H9 (cell line): ENCODE measurements at regions not wholly inside any gene's neighbourhood (a gene's known extent, or its start where the extent isn't known, plus 50 kb on each side); places are given as distances from the start of the nearest gene placed in this dataset.

ENCODE experiments used
- DNase-seq: peaks from one replicate; pipeline ENCODE4 v3.0.0-alpha.2; 2017
- H2AFZ ChIP-seq: one replicate; pipeline ENCODE4 v1.6.1; 2013; ENCODE audit warnings: mild to moderate bottlenecking, low read length, control low read depth, moderate library complexity
- H2AK5ac ChIP-seq: 2 replicates; pipeline ENCODE4 v1.6.1; 2013; ENCODE audit warnings: low read length, control low read depth, mixed read lengths; ENCODE audit not compliant: insufficient read length
- H2BK120ac ChIP-seq: one replicate; pipeline ENCODE4 v1.6.1; 2013; ENCODE audit warnings: low read depth, mild to moderate bottlenecking, low read length, control low read depth, inconsistent platforms; ENCODE audit not compliant: poor library complexity, severe bottlenecking
- H2BK12ac ChIP-seq: 2 replicates; pipeline ENCODE4 v1.6.1; 2013; ENCODE audit warnings: low read length, control low read depth, mixed read lengths, low read depth; ENCODE audit not compliant: insufficient read length
- H2BK15ac ChIP-seq: 2 replicates; pipeline ENCODE4 v1.6.1; 2013; ENCODE audit warnings: low read depth, low read length, control low read depth
- H2BK20ac ChIP-seq: one replicate; pipeline ENCODE4 v1.6.1; 2013; ENCODE audit warnings: low read depth, mild to moderate bottlenecking, low read length, control low read depth, inconsistent platforms; ENCODE audit not compliant: poor library complexity, severe bottlenecking
- H2BK5ac ChIP-seq: 2 replicates; pipeline ENCODE4 v1.6.1; 2013; ENCODE audit warnings: low read length, control low read depth, mixed read lengths; ENCODE audit not compliant: insufficient read length
- H3K14ac ChIP-seq: 2 replicates; pipeline ENCODE4 v1.6.1; 2013; ENCODE audit warnings: low read length, control low read depth; ENCODE audit not compliant: insufficient read depth
- H3K18ac ChIP-seq: 2 replicates; pipeline ENCODE4 v1.6.1; 2013; ENCODE audit warnings: low read depth, mild to moderate bottlenecking, mixed read lengths, low read length, control low read depth; ENCODE audit not compliant: insufficient read length
- H3K23ac ChIP-seq: 2 replicates; pipeline ENCODE4 v1.6.1; 2013; ENCODE audit warnings: low read length, control low read depth, mixed read lengths, low read depth; ENCODE audit not compliant: insufficient read length
- H3K23me2 ChIP-seq: 2 replicates; pipeline ENCODE4 v1.6.1; 2013; ENCODE audit warnings: low read depth, mild to moderate bottlenecking, mixed read lengths, low read length, control low read depth; ENCODE audit not compliant: insufficient read length, poor library complexity, severe bottlenecking
- H3K27ac ChIP-seq: 2 replicates; pipeline ENCODE4 v1.5.1; 2013; ENCODE audit warnings: low read length, control low read depth, mixed read lengths, low read depth; ENCODE audit not compliant: insufficient read length
- H3K27me3 ChIP-seq: 2 replicates; pipeline ENCODE4 v1.6.1; 2013; ENCODE audit warnings: low read length, control low read depth, inconsistent platforms; ENCODE audit not compliant: insufficient read depth
- H3K4ac ChIP-seq: 2 replicates; pipeline ENCODE4 v1.6.1; 2013; ENCODE audit warnings: low read depth, mild to moderate bottlenecking, control low read depth, inconsistent platforms, low read length, moderate library complexity
- H3K4me1 ChIP-seq: 2 replicates; pipeline ENCODE4 v1.6.1; 2013; ENCODE audit warnings: low read length, control low read depth, inconsistent platforms; ENCODE audit not compliant: insufficient read depth
- H3K4me2 ChIP-seq: 2 replicates; pipeline ENCODE4 v1.6.1; 2013; ENCODE audit warnings: low read length, control low read depth, mixed read lengths; ENCODE audit not compliant: insufficient read length, insufficient read depth
- H3K56ac ChIP-seq: 2 replicates; pipeline ENCODE4 v1.6.1; 2013; ENCODE audit warnings: low read depth, mild to moderate bottlenecking, mixed read lengths, low read length, control low read depth; ENCODE audit not compliant: insufficient read length
- H3K79me1 ChIP-seq: 2 replicates; pipeline ENCODE4 v1.6.1; 2013; ENCODE audit warnings: low read depth, mild to moderate bottlenecking, moderate library complexity, low read length, control low read depth, inconsistent platforms; ENCODE audit not compliant: insufficient read depth, poor library complexity, severe bottlenecking
- H3K79me2 ChIP-seq: 2 replicates; pipeline ENCODE4 v1.6.1; 2013; ENCODE audit warnings: low read length, control low read depth, inconsistent platforms; ENCODE audit not compliant: insufficient read depth
- H3K9ac ChIP-seq: 2 replicates; pipeline ENCODE4 v1.6.1; 2013; ENCODE audit warnings: low read length, control low read depth, mixed read lengths; ENCODE audit not compliant: insufficient read length; ENCODE audit errors: extremely low read depth
- H3K9me3 ChIP-seq: one replicate; pipeline ENCODE4 v1.6.1; 2013; ENCODE audit warnings: low read depth, low read length, inconsistent platforms; ENCODE audit not compliant: control insufficient read depth
- H3T11ph ChIP-seq: one replicate; pipeline ENCODE4 v1.6.1; 2013; ENCODE audit warnings: mild to moderate bottlenecking, low read length, control low read depth, inconsistent platforms
- H4K20me1 ChIP-seq: one replicate; pipeline ENCODE4 v1.6.1; 2013; ENCODE audit not compliant: control insufficient read depth, insufficient read length, insufficient read depth
- H4K5ac ChIP-seq: 2 replicates; pipeline ENCODE4 v1.6.1; 2013; ENCODE audit warnings: low read depth, mild to moderate bottlenecking, mixed read lengths, low read length, control low read depth; ENCODE audit not compliant: insufficient read length
- H4K8ac ChIP-seq: replicated peaks from 2 replicates; pipeline ENCODE4 v1.6.1; 2013; ENCODE audit warnings: low read length, control low read depth, mixed read lengths, low read depth; ENCODE audit not compliant: insufficient read length
- H4K91ac ChIP-seq: 2 replicates; pipeline ENCODE4 v1.6.1; 2013; ENCODE audit warnings: low read depth, mild to moderate bottlenecking, moderate library complexity, mixed read lengths, low read length, control low read depth; ENCODE audit not compliant: insufficient read length
- H3K27ac Mint-ChIP-seq, 3 experiments: 2 replicates in 2 of 3; 3 replicates in 1 of 3; pipeline ENCODE4 v1.8.0; 2020 to 2021; ENCODE audit warnings: mixed read lengths in 3 of 3, mild to moderate bottlenecking in 1 of 3, moderate library complexity in 1 of 3
- H3K27me3 Mint-ChIP-seq: 2 replicates; pipeline ENCODE4 v1.8.0; 2021; ENCODE audit warnings: low read depth, mild to moderate bottlenecking, moderate library complexity, mixed read lengths
- H3K36me3 Mint-ChIP-seq, 3 experiments: 2 replicates in 2 of 3; 3 replicates in 1 of 3; pipeline ENCODE4 v1.8.0; 2020 to 2021; ENCODE audit warnings: low read depth in 3 of 3, mixed read lengths in 3 of 3; ENCODE audit not compliant: insufficient read depth in 1 of 3
- H3K4me1 Mint-ChIP-seq, 2 experiments: 2 replicates each; pipeline ENCODE4 v1.8.0; 2020; ENCODE audit warnings: mixed read lengths in 2 of 2
- H3K4me3 Mint-ChIP-seq, 2 experiments: 2 replicates in 1 of 2; 3 replicates in 1 of 2; pipeline ENCODE4 v1.8.0; 2020 to 2021; ENCODE audit warnings: mild to moderate bottlenecking in 2 of 2, mixed read lengths in 2 of 2, moderate library complexity in 1 of 2
- H3K9me3 Mint-ChIP-seq, 2 experiments: 2 replicates in 1 of 2; 3 replicates in 1 of 2; pipeline ENCODE4 v1.8.0; 2020; ENCODE audit warnings: mild to moderate bottlenecking in 2 of 2, mixed read lengths in 2 of 2, moderate library complexity in 1 of 2
- WGBS: extraction: QIAGEN DNeasy Blood & Tissue Kit; methylation state at CpG from one replicate; pipeline ENCODE4 v1.1.7; 2013; ENCODE audit warnings: missing lambda C conversion rate, low lambda C conversion rate, mixed read lengths; ENCODE audit not compliant: insufficient read length; ENCODE audit errors: extremely low coverage; 5-methylcytosine and 5-hydroxymethylcytosine counted together
- TF ChIP-seq, protein P1 (sequence below): fragments of 200-600 bp; sonication (generic); conservative IDR thresholded peaks from 3 replicates; pipeline ENCODE4 v1.8.0; 2021; ENCODE audit warnings: antibody characterized with exemption, mild to moderate bottlenecking

DNA sequence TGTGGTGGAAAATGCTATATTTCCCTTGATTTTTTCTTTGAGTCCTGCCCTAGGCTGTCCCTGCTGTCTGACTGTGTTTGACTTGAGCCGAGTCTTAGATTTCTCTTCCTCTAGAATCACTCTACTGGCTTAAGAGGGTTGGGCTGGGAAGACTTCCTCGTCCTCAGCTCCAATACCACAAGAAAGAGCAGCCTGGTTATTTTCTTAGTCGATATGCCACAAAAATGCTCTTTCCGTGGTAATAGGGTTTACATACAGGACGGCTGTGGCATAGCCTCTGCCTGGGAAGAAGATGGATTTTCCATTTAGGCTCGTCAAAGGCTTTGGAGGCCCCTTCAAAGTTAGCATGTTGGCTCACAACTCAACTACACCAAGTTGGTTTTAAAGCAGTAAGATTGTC, 212.0 kb upstream of the IGFBP3 start:
- no peaks in the 10 kb centered on the region for H3K79me1 ChIP-seq

More for the DNA sequence above, 212.0 kb upstream of the IGFBP3 start:
- TF ChIP-seq, protein P1, sequence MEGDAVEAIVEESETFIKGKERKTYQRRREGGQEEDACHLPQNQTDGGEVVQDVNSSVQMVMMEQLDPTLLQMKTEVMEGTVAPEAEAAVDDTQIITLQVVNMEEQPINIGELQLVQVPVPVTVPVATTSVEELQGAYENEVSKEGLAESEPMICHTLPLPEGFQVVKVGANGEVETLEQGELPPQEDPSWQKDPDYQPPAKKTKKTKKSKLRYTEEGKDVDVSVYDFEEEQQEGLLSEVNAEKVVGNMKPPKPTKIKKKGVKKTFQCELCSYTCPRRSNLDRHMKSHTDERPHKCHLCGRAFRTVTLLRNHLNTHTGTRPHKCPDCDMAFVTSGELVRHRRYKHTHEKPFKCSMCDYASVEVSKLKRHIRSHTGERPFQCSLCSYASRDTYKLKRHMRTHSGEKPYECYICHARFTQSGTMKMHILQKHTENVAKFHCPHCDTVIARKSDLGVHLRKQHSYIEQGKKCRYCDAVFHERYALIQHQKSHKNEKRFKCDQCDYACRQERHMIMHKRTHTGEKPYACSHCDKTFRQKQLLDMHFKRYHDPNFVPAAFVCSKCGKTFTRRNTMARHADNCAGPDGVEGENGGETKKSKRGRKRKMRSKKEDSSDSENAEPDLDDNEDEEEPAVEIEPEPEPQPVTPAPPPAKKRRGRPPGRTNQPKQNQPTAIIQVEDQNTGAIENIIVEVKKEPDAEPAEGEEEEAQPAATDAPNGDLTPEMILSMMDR, result no peak
- H3T11ph ChIP-seq, result no peak overlapping the region
- H3K79me2 ChIP-seq, result no peaks in the 10 kb centered on the region
- Mint-ChIP-seq H3K4me1 (peaks cover 7 to 8% of the 10 kb centered on the region in 2 experiments), H3K27me3 (no peaks in the 10 kb centered on the region), H3K4me3 (no peak overlapping the region), H3K36me3 (no peaks in the 10 kb centered on the region), H3K9me3 (no peaks in the 10 kb centered on the region; a peak in 1 of 5 replicates), H3K27ac (no peak overlapping the region)
- H3K27ac ChIP-seq, result no peak overlapping the region
- H4K5ac ChIP-seq, result no peak overlapping the region
- no peaks in the 10 kb centered on the region for H3K9me3 ChIP-seq
- H3K4ac ChIP-seq, result no peak overlapping the region
- H4K8ac ChIP-seq, result no peak overlapping the region
- H2AFZ ChIP-seq, result no peak overlapping the region
- H3K23ac ChIP-seq, result no peak overlapping the region
- DNase-seq, result no peak
- no peak overlapping the region for H3K9ac ChIP-seq
- H3K56ac ChIP-seq, result no peak overlapping the region
- no peak overlapping the region for H4K91ac ChIP-seq
- H3K23me2 ChIP-seq, result no peaks in the 10 kb centered on the region
- no peaks in the 10 kb centered on the region for H4K20me1 ChIP-seq
- H2BK120ac ChIP-seq, result no peak overlapping the region
- WGBS, result no CpG with 5 or more reads among the region's 6 CpGs
- H2BK5ac ChIP-seq, result no peak overlapping the region
- no peak overlapping the region for H2BK12ac ChIP-seq
- no peak overlapping the region for H3K18ac ChIP-seq
- H2AK5ac ChIP-seq, result no peak overlapping the region
- no peak overlapping the region for H3K4me2 ChIP-seq
- no peak overlapping the region for H3K14ac ChIP-seq
- H3K27me3 ChIP-seq, result no peaks in the 10 kb centered on the region
- no peak overlapping the region for H2BK15ac ChIP-seq
- H3K4me1 ChIP-seq, result no peaks in the 10 kb centered on the region
- H2BK20ac ChIP-seq, result no peak overlapping the region
